ENCODE measurements at regions not wholly inside any gene's neighbourhood (a gene's known extent, or its start where the extent isn't known, plus 50 kb on each side); places are given as distances from the start of the nearest gene placed in this dataset.
"Not testable (repeated sequence)": the region's sequence is repeated elsewhere in the genome, so short reads cannot be mapped to it uniquely, and the experiment has no call there.

- peak; percentile 22 for DNase-seq (ENCODE audit: low read depth)
Measured at GRCh38 chr7:93739424-93739823, 151.1 kb downstream of the TFPI2 start.

DNA sequence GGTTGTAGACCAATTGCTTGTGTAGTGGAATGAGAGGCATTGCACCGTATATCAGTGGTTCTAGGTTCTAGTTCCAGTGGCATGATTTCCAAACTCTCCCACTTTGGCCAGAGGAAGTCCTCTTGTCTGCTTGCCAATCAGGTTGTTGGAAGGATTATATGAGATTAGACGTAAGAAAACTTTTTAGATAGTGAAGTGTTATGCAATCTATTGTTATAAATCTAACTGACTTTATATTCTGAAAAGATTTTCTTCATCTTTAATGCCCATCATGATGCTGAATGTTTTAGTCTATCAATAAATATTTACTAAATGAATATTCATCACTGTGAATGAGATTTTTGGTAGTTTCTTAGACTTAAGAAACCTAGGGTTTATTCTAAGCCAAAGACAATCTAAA is 152.6 kb downstream of the TFPI2 start:
- no peak for DNase-seq (ENCODE audit: low read depth)

- no peak for DNase-seq (ENCODE audit: low read depth)
Measured at GRCh38 chr7:93736668-93737369, 153.7 kb downstream of the TFPI2 start.

- DNase-seq (ENCODE audit: low read depth), result peak; percentile 39
Measured at GRCh38 chr7:93728292-93728691, 153.8 kb upstream of the CALCR start.

DNA sequence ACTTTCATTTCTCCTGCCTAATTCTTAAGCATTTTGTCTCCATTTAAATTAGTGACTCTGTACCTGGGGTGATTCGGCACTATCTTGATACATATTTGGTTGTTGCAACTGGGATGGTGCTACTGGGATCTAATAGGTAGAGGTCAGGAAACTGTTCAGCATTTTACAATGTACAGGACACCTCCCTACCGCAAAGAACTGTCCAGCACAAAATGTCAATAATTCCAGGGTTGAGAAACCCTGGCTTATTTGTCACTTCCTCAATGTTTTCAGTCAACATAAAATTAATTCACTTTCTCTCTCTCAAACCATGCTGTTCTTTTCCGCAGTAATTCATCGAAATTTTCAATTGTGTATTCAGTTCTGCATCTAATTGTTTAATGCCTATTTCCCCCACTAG is 151.4 kb upstream of the CALCR start:
- DNase-seq (ENCODE audit: low read depth), result no peak

DNA sequence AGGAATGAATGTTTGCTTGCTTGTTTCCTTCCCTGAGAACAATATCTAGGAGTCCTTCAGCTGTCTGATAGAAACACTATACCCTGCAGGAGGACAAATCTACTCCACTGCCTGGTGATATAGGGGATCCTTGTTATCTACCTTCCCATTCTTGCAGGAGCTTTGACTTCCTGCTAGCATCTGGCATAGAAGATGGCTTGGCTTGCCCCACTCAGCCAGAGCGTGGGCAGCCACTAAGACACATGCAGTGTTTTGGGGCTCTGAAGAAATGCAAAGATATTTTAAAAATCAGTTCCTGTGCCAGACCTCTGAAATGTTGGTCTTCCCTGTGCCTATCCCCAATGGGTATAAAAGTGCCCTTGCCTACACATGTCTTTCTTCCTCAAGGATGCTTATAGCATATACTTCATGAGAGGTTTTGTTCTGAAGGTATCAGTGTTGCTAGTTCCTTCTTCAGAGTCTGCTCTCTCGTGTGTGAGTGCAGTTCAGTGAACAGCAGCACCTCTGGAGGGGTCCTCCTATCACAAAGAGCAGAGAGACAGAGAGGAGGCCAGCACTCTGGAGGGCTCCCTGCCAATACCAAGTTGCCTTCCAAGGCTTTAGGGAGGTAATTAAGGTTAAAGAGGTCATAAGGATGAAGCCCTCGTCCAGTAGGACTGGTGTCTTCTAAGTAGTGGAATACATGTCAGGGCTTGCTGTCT is 149.1 kb upstream of the CALCR start:
- no peak for DNase-seq (ENCODE audit: low read depth)

- DNase-seq (ENCODE audit: low read depth), result no peak
Measured at GRCh38 chr7:93720106-93720505, 145.6 kb upstream of the CALCR start.

DNA sequence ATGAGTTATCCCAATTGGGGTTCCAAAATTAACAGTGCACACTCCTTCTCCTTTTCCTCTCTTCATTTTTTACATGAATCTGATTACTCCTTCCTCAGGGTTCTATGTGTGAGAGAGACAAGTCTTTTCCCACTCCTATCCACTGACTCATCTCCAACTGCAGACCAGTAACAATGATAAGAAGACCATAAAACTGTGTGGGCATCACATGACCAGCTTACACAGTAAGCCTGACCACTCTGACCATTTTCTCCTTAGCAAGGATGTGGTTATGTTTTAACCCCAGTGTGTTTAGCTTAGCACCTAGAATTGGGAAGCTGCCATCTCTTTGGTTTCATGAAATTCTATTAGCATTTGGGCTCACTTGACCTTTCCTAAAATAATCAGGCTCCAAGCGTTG is 145.0 kb upstream of the CALCR start:
- DNase-seq (ENCODE audit: low read depth), result peak; percentile 97

DNA sequence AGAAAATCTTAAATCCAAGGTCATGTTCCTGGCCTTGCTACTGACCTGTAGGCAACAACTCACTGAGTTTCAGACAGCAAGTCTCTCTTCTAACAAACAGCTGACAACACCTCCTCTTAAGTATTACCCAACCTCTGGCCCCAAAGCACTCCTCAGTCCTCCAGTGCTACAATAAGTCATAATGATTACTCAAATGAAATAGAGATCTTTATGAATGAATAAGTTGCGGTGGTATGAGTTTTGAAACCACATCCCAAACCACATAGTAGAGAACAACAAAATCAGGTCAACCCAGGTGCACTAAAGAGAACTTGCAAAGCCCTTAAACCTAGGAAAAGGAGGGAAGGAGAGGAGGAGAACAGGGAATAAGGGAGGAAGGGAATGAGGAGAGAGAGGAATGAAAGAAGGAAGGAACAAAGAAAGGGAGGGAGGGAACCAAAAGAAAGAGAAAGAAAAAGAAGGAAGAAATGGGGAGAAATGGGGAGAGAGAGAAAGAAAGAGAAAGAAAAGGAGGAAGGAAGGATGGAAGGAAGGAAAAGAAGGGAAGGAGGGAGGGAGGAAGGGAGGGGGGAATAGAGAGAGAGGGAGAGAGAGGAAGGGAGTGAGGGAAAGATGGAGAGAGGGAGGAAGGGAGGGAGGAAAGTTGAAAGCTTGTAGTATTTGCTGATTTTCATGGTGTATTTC is 142.8 kb upstream of the CALCR start:
- peak; percentile 94 for DNase-seq (ENCODE audit: low read depth)

DNA sequence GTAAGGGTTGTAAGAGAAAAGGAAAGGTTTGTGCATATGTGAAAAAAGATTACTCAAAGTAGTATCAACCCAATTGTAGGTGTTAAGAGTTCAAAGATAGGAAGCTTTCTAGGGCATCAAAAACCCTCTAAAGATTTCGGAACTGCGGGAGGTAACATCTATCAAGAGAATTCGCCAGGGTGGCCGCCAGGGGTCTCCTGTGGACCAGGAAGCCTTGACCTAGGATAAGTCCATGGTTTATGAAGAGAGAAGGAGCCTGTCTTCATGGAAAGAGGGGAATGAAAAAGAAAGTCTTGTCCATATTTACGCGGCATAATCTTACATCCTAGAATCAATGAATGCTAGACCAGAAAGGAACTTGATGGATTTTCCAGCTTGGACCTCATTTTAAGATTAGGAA is 140.7 kb upstream of the CALCR start:
- DNase-seq (ENCODE audit: low read depth), result peak; percentile 48

DNA sequence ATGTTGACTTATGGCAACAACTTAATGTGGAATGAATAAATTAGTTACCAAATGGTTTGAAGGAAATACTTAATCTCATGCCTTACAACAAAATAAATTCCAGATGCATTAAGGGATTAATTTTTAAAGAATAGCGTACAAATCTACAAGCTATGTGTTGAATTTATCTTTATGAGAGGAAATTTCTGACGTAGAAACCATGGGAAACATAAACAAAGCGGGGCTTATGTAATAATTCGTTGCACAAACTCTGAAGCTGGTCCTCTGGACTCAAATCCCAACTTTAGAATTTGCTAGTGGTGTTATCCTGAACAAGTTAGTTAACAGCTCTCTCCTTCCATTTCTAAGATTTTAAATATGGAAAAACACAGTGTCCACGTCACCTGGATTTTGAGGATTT is 137.4 kb upstream of the CALCR start:
- DNase-seq (ENCODE audit: low read depth), result peak; percentile 53

GRCh38 chr7:93708255-93708654 is 133.7 kb upstream of the CALCR start:
- DNase-seq (ENCODE audit: low read depth), result not testable (repeated sequence)

- DNase-seq (ENCODE audit: low read depth), result no peak
Measured at GRCh38 chr7:93707249-93707648, 132.7 kb upstream of the CALCR start.

DNA sequence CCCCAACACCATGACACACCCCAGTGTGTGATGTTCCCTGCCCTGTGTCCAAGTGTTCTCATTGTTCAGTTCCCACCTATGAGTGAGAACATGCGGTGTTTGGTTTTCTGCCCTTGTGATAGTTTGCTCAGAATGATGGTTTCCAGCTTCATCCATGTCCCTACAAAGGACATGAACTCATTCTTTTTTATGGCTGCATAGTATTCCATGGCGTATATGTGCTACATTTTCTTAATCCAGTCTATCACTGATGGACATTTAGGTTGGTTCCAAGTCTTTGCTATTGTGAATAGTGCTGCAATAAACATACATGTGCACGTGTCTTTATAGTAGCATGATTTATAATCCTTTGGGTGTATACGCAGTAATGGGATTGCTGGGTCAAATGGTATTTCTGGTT is 131.6 kb upstream of the CALCR start:
- DNase-seq (ENCODE audit: low read depth), result not testable (repeated sequence)

DNA sequence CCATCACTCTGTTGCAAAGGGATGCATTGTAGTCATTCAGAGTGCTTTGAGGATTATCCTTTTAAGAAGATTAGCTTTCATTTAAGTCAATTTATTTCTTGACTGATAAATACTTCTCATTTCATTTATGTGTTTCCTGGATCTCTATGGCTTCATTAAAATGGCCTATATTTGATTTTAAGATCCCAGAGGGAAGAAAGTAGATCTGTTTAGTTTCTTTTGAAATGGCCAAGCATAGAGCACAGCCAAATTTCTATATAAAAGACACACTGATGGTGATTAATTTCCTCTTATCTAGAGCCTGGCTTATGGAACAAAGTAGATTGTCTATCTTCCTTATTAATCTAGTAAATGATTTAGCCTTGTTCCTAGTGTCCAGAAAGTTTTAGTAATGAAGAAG is 129.7 kb upstream of the CALCR start:
- DNase-seq (ENCODE audit: low read depth), result no peak

DNA sequence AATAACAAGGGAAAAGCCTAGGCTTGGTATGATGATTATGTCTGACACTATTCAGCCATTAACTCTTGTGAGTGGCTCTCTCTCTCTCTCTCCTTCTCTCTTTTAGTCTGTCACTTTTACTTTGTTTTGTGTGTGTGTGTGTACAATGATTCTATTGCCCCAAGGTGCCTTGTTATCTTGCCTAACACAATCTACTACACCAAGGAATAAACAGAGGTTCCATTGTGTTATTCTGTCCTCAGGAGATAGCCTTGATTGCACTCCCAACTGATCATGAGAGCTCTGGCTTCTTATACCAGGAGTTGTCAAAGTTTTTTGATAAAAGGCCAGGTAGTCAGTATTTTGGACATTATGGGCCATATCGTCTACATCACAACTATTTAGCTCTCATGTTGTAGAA is 123.4 kb upstream of the CALCR start:
- DNase-seq (ENCODE audit: low read depth), result no peak

- DNase-seq (ENCODE audit: low read depth), result no peak
Measured at GRCh38 chr7:93693796-93694195, 119.3 kb upstream of the CALCR start.

DNA sequence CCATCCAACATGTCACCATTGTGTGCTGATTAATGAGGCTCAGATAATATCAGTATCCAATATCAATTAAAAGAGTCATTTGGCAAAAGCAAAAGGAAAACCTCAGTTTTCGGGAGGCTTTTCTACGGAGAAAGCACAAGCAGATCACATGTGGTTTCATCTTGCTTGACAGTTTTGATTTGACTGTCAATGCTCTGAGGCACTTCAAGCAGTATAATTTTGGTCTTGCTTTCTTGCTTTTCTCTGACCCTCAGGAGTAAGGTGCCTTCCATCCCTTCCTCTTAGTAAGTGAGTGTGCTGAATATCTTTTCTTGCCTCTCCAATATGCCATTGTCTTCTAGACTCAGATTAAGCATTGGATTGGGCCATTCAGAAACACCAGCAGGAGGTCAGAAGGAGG is 115.5 kb upstream of the CALCR start:
- no peak for DNase-seq (ENCODE audit: low read depth)

- DNase-seq (ENCODE audit: low read depth), result no peak
Measured at GRCh38 chr7:93678185-93678584, 103.7 kb upstream of the CALCR start.

DNA sequence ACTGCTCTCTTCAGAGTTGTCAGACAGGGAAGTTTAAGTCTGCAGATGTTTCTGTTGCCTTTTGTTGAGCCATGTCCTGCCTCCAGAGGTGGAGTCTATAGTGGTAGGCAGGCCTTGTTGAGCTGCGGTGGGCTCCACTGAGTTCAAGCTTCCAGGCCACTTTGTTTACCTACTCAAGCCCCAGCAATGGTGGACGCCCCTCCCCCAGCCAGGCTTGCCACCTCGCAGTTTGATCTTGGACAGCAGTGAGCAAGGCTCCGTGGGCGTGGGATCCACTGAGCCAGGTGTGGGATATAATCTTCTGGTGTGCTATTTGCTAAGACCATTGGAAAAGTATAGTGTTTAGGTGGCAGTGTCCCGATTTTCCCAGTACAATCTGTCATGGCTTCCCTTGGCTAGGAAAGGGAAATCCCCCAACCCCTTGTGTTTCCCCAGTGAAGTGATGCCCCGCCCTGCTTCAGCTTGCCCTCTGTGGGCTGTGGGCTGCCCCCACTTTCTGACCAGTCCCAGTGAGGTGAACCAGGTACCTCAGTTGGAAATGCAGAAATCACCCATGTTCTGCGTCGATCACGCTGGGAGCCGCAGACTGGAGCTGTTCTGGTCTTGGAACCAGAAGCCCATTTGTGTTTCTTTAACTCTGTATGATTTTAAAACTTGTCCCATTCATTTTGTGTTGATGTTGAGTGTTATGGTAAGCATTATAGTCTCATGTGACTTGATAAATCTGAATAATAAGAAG is 89.2 kb upstream of the CALCR start:
- no peak for DNase-seq (ENCODE audit: low read depth)

DNA sequence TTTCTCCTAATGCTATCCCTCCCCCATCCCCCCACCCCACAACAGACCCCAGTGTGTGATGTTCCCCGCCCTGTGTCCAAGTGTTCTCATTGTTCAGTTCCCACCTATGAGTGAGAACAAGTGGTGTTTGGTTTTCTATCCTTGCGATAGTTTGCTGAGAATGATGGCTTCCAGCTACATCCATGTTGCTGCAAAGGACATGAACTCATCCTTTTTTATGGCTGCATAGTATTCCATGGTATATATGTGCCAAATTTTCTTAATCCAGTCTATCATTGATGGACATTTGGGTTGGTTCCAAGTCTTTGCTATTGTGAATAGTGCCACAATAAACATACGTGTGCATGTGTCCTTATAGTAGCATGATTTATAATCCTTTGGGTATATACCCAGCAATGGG is 83.6 kb upstream of the CALCR start:
- DNase-seq (ENCODE audit: low read depth), result not testable (repeated sequence)

GRCh38 chr7:93651603-93652159 is 77.2 kb upstream of the CALCR start:
- DNase-seq (ENCODE audit: low read depth), result no peak

Measured in amniotic epithelial cell (primary cell).